ENCODE measurements at regions not wholly inside any gene's neighbourhood (a gene's known extent, or its start where the extent isn't known, plus 50 kb on each side); places are given as distances from the start of the nearest gene placed in this dataset.

GRCh38 chr4:35939751-35940150 lies 304.6 kb downstream of the ARAP2 start:
- no peak for TF ChIP-seq CTCF (conservative IDR thresholded peaks at IDR 0.05; ENCODE audit: low read depth, low read length)
- TF ChIP-seq EZH2 (IDR thresholded peaks at IDR 0.05; ENCODE audit: borderline replicate concordance, low read depth, low read length, poor library complexity, severe bottlenecking) = no peak
